NCI-H2081 (cell line): ENCODE measurements at regions not wholly inside any gene's neighbourhood (a gene's known extent, or its start where the extent isn't known, plus 50 kb on each side); places are given as distances from the start of the nearest gene placed in this dataset.

Source experiments
- DNase-seq, 2 experiments: peaks; one replicate each; lab custom pipeline; 2025; lab: John Stamatoyannopoulos, UW

- DNase-seq, result no peak
These were observed 306.3 kb downstream of the TLE4 start for GRCh38 chr9:79877943-79878602.

- no peak for DNase-seq
These were observed 296.9 kb downstream of the TLE4 start for GRCh38 chr9:79868567-79869189.

GRCh38 chr9:79862921-79863890 lies 291.4 kb downstream of the TLE4 start:
- DNase-seq, result no peak

DNA sequence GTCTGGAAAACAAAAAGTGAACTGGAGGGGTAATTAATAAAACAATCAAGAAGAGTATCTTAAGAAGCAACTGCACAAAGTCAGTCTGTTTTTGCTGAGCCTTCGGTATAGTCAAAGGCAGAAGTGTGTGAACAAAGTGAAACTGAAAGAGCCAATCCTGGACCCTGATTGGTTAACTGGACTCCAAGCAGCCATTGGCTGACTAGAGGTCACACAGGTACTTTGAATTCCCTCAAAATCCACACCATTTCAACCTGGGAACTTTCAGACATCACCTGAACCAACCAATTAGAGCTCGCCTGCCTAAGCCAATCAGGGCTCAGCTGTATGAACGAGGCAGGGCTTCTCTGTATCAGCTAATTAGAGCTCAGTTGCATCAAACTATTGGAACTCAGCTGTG lies 286.7 kb downstream of the TLE4 start:
- no peak for DNase-seq

DNA sequence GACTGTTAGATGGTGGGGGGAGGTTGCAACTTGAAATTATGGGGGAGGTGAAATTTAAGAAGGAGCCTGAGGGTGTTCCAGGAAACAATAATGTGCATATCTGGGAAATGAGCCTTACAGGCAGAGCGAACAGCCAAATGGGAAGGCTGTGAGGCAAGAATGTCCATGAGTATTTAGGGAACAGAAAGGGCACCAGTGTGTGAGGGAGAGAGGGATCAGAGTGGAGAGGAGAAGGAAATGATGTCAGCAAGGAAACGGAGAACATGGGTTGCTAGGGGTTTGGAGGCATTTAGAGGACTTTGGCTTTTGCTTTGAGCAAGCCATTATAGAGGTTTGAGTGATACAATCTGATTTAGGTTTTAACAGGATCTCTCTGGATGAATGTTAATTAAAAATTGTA lies 285.4 kb downstream of the TLE4 start:
- DNase-seq, result no peak

- DNase-seq, result no peak
These were observed 275.3 kb downstream of the TLE4 start for GRCh38 chr9:79847074-79847473.

- DNase-seq, result no peak
These were observed 258.0 kb downstream of the TLE4 start for GRCh38 chr9:79829566-79830302.

DNA sequence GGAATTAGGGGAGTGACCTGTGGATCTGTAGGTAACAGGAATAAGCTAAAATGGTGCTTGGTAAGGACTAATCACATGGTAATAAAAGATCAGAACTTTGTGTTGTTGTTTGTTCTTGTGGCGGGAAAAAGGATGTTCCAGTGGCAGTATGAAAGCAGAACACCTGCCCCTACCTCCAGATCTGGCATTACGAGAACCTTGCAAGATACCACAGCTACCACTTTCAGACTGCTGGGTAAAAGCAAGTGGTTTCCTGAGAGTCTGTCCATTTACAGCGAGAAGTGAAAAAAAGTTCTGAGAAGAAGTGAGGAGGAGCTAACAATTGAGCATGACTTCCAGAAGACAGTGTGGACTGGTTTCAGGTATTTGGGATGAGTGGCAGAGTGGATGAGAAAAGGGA lies 252.5 kb downstream of the TLE4 start:
- no peak for DNase-seq

DNA sequence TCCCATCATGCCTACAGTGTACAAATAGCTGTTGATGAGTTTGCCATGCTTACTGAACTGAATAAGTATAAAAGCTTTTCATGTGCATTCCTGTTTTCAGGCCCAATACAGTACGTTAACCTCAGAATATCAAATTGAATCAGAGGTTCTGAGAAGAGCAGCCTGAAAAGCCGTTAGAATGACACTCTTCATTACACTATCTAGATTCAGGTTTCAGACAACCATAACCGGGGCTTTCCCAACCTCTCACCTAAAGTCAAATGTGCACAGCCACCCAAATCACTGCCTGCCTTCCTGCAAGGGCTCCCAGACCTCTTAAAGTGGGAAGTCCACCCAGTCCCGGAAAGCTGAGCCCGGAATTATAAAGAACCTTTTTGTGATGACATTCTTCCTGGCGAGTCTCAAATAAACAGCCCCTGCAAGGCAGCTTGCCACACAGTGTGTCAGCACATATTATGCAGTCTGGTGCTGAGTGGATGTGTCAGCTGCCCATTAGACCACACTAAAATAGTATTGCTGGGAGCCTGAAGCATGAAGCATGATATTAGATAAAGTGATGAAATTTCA lies 245.8 kb downstream of the TLE4 start:
- DNase-seq, result no peak

- DNase-seq, result no peak
These were observed 241.5 kb downstream of the TLE4 start for GRCh38 chr9:79813258-79813638.

GRCh38 chr9:79812507-79813257 lies 240.9 kb downstream of the TLE4 start:
- no peak for DNase-seq

DNA sequence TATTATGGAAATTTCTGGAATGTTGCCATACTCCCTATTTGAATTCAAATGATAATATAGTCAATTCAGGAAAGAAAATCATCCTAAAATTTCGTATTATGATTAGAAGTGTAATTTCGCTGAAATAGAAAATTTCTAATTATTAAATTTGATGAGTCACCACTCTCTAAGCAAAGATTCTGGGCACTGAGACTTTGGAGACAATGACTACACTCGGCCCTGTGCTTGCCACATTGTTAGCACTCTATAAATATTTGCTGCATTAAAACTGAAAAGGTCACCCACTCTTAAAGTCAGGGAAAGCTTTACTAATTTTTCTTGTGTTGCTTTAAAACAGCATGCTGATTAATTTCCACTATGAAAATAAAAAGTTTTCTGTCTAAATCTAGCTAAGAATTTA lies 240.3 kb downstream of the TLE4 start:
- no peak for DNase-seq

DNA sequence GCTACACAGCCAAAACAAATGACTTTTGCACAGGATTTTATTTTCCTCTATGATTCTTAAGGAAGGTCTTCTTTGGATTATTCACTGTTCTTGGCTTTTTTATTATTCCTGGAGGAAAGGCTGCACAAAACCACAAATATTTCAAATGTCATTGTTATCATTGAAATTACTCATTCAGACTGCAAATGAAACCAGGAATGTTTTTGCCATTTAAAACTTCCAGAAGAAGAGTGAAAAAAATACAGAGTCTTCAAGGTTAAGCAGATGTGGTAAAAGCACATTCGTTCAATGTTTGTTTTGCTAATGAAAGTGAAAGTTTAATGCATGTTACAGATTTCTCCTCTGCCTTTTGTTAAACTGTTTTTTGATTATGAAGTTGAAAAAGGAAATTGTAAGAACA lies 238.2 kb downstream of the TLE4 start:
- no peak for DNase-seq

GRCh38 chr9:79809316-79809876 lies 237.6 kb downstream of the TLE4 start:
- no peak for DNase-seq

GRCh38 chr9:79807971-79808370 lies 236.2 kb downstream of the TLE4 start:
- no peak for DNase-seq

- DNase-seq, result no peak
These were observed 234.3 kb downstream of the TLE4 start for GRCh38 chr9:79806086-79806485.

GRCh38 chr9:79801459-79801858 lies 229.7 kb downstream of the TLE4 start:
- DNase-seq, result no peak

DNA sequence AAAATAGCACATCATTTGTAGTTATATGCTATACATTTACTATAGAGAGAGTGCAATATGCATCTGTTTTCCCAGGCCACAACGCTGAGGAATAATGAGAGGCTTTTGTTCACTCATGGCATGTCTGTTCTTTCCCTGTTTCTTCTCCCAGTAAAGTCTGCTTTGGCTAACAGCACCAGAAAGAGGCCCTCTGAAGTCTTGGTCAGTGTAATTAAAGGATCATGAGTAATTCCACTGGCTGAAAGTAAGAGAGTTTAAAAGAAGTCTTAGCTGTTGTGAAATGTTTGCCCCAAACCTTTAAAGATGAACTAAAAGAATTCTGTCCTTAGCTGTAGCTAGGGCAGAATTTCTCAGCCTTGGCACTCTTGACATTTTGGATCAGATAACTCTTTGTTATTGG lies 228.8 kb downstream of the TLE4 start:
- no peak for DNase-seq

- peak; percentile 8 to 45 for DNase-seq
These were observed 228.0 kb downstream of the TLE4 start for GRCh38 chr9:79799691-79800335.

- DNase-seq, result no peak
These were observed 226.7 kb downstream of the TLE4 start for GRCh38 chr9:79798450-79798849.
